CD4-positive, alpha-beta T cell treated with Interleukin-17A for 4 hours (primary cell): ENCODE measurements at regions not wholly inside any gene's neighbourhood (a gene's known extent, or its start where the extent isn't known, plus 50 kb on each side); places are given as distances from the start of the nearest gene placed in this dataset.

Experiments used
- DNase-seq: peaks from one replicate; pipeline ENCODE4 v3.0.0-alpha.2; 2020; ENCODE audit warnings: mixed read lengths

DNA sequence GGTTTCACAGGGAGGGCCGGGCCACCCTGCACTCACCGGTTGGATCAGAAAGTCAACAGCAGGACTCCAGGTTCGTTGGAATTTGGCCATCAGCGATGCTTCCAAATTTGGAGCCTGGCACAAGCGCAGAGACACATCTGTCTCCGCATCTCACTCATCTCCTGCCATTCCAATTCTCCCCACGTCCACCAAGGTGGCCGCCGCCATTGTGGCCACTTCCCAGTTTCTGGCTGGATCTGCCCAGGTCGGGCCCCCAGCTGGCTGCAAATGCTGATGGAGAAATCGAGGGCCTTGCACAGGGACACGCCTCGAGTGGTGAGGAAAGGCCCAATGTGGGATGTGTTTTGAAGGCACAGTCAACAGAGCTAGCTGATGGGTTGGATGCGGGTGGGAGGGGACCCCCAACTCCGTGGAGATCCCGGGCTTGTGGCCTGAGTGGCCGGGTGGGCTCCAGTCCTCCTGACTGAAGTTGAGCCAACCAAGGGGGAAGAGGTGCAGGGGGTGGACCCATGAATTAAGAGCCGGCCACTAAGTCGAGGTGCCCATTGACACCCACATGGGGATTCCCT lies 102.7 kb downstream of the CRYAA start:
- DNase-seq: no peak

DNA sequence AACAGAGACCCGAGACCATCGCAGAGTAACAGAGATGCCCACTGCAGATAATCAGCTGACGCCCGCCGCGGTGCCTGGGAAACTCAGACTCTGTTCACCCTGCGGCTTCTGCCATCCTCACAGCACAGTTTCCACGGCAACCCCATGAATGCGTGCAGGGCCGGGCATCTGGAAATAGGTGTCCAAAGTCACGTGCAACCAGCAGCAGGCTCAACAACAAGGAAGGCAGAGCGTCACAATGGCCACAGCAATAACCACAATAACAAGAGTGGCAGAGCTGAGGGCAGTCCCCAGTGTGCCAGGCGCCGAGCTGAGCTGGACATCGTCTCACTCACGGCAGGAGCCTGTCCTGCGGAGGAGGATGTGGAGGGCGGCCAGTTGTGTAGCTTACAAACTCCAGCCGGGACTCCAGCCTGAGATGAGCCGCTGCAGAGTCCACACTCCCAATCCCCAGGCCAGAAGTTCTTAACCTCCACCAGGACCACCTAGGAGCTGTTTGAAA lies 102.0 kb downstream of the CRYAA start:
- no peak for DNase-seq

GRCh38 chr21:43269957-43270705 lies 101.3 kb downstream of the CRYAA start:
- no peak for DNase-seq

- DNase-seq: peak; percentile 65
These were observed 100.6 kb downstream of the CRYAA start for GRCh38 chr21:43269440-43269839.

DNA sequence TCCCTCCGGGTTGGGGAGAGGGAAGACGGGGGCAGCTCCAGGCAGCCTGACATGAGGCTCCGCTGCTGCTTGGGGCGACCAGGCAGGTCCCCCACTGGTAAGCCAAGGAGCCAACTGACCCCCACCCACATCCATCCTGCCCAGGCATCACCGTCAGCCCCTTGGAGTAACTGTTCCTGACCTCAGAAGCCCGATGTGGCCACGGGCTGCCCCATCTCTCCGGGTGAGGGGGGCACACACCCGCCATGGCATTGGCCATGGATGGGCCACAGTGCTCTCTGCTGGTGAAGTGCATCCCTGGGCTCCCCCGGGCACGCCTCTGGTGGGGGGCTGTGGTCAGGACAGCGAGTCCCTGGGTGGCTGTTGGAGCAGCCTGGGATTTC lies 100.0 kb downstream of the CRYAA start:
- no peak for DNase-seq

- DNase-seq: no peak
These were observed 99.4 kb downstream of the CRYAA start for GRCh38 chr21:43268086-43268803.

- DNase-seq: no peak
These were observed 98.7 kb downstream of the CRYAA start for GRCh38 chr21:43267391-43268085.

- no peak for DNase-seq
These were observed 97.7 kb downstream of the CRYAA start for GRCh38 chr21:43266534-43266933.

DNA sequence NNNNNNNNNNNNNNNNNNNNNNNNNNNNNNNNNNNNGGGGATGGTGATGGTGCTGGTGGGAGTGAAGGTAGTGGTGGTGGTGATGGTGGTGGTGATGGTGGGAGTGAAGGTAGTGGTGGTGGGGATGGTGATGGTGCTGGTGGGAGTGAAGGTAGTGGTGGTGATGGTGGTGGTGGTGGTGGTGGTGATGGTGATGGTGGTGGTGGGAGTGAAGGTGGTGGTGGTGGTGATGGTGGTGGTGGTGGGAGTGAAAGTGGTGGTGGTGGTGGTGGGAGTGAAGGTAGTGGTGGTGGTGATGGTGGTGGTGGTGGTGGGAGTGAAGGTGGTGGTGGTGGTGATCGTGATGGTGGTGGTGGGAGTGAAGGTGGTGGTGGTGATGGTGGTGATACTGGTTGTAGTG lies 93.6 kb downstream of the CRYAA start:
- DNase-seq: peak; percentile 8
